Left lung (tissue), 4 donors: ENCODE measurements at regions not wholly inside any gene's neighbourhood (a gene's known extent, or its start where the extent isn't known, plus 50 kb on each side); places are given as distances from the start of the nearest gene placed in this dataset.

Experiments
- ATAC-seq: fragments of 200-7000 bp; cut with Tn5 transposase; one replicate; pipeline ENCODE4 v1.9.1; 2020; ENCODE audit warnings: moderate library complexity
- DNase-seq, 4 donors: peaks; one replicate each; pipeline ENCODE4 v3.0.0-alpha.2; 2013 to 2020
- H3K27ac ChIP-seq, 2 donors: fragments of 200-600 bp; sonication (generic) in 1 of 2; one replicate each; pipeline versions ENCODE4 v1.5.0 to v1.8.0; 2020 to 2021
- H3K27me3 ChIP-seq, 2 donors: fragments of 200-600 bp; sonication (generic) in 1 of 2; one replicate each; pipeline versions ENCODE4 v1.5.0 to v1.8.0; 2020 to 2021
- H3K36me3 ChIP-seq, 2 donors: fragments of 200-600 bp; sonication (generic) in 1 of 2; one replicate each; pipeline versions ENCODE4 v1.5.0 to v1.8.0; 2020 to 2021
- H3K4me1 ChIP-seq, 2 donors: fragments of 200-600 bp; one replicate each; pipeline ENCODE4 v1.8.0; 2021
- H3K4me3 ChIP-seq, 2 donors: fragments of 200-600 bp; sonication (generic) in 1 of 2; one replicate each; pipeline versions ENCODE4 v1.5.0 to v1.8.0; 2020 to 2021; ENCODE audit warnings: mild to moderate bottlenecking in 1 of 2
- H3K9me3 ChIP-seq, 2 donors: fragments of 200-600 bp; sonication (generic) in 1 of 2; one replicate each; pipeline versions ENCODE4 v1.5.0 to v1.8.0; 2020 to 2021
- intact Hi-C, 2 donors: fragments of 100-400 bp; cut with DNase I; formaldehyde crosslinking; loops; one replicate each; pipeline versions ENCODE4 v1.11.2 to v1.14.2; 2022
- TF ChIP-seq, protein P1 (sequence below), 2 donors: fragments of 200-600 bp; sonication (generic) in 1 of 2; IDR thresholded peaks; one replicate each; pipeline versions ENCODE4 v1.5.0 to v1.8.0; 2021; ENCODE audit warnings: antibody characterized with exemption in 2 of 2
- donor health status: DM: no; HTN: yes; CAD: no.
- donor health status: DM: no; HTN: no; CAD: no.

DNA sequence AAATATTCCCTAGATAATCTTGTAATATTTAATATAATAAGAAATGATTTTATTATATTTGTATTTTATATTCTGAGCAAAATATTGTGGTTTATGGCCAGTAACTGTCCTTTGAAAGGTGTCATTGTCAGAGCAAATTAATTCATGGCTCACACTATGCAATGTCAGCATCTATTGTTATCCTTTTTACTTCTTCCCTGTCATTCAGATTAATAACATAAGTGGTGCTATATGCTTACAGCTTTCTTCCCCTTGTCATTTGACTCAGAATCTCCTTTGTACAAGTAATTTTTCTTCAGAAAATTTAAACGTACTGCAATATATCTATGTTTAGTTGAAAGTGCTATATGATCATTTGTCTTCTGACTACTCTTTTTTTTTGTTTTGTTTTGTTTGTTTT lies 1738.2 kb upstream of the MIR17HG start:
- H3K9me3 ChIP-seq, result peaks cover 0 to 9% of the 10 kb centered on the region in 2 donors
- no peaks in the 10 kb centered on the region for H3K4me1 ChIP-seq
- ATAC-seq (no peak), DNase-seq (no peak)
- H3K27me3 ChIP-seq, result no peaks in the 10 kb centered on the region
- TF ChIP-seq, protein P1, sequence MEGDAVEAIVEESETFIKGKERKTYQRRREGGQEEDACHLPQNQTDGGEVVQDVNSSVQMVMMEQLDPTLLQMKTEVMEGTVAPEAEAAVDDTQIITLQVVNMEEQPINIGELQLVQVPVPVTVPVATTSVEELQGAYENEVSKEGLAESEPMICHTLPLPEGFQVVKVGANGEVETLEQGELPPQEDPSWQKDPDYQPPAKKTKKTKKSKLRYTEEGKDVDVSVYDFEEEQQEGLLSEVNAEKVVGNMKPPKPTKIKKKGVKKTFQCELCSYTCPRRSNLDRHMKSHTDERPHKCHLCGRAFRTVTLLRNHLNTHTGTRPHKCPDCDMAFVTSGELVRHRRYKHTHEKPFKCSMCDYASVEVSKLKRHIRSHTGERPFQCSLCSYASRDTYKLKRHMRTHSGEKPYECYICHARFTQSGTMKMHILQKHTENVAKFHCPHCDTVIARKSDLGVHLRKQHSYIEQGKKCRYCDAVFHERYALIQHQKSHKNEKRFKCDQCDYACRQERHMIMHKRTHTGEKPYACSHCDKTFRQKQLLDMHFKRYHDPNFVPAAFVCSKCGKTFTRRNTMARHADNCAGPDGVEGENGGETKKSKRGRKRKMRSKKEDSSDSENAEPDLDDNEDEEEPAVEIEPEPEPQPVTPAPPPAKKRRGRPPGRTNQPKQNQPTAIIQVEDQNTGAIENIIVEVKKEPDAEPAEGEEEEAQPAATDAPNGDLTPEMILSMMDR (IDR thresholded peaks at IDR 0.05), result no peak
- H3K4me3 ChIP-seq, result no peak overlapping the region
- H3K36me3 ChIP-seq, result no peaks in the 10 kb centered on the region
- intact Hi-C loops, result no loop called here
- no peak overlapping the region for H3K27ac ChIP-seq

DNA sequence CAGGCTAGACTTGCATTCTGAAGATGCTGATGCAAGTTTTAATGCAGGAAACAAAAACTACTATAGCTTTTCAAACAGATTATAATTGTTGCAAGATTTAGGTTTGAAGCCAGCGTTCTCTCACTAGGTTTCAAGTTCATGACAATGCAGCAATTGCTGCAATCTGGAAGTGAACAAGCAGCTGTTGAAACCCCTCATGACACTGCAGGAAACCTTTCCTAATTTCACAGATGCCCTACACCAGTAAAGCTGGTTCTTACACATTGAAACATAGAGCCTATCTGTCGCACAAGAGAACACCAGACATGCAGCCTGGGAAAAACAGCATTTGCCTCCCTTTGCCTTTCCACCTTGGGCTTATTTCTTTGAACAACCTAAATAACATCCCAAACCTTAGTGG lies 1737.2 kb upstream of the MIR17HG start:
- no peak for DNase-seq
- TF ChIP-seq, protein P1 (IDR thresholded peaks at IDR 0.05), result no peak
- peaks cover 0 to 9% of the 10 kb centered on the region in 2 donors for H3K9me3 ChIP-seq
- no peak overlapping the region for H3K27ac ChIP-seq
- H3K4me1 ChIP-seq, result no peaks in the 10 kb centered on the region
- no peak for ATAC-seq
- H3K27me3 ChIP-seq, result no peaks in the 10 kb centered on the region
- intact Hi-C loops, result no loop called here
- H3K36me3 ChIP-seq, result no peaks in the 10 kb centered on the region
- no peak overlapping the region for H3K4me3 ChIP-seq

DNA sequence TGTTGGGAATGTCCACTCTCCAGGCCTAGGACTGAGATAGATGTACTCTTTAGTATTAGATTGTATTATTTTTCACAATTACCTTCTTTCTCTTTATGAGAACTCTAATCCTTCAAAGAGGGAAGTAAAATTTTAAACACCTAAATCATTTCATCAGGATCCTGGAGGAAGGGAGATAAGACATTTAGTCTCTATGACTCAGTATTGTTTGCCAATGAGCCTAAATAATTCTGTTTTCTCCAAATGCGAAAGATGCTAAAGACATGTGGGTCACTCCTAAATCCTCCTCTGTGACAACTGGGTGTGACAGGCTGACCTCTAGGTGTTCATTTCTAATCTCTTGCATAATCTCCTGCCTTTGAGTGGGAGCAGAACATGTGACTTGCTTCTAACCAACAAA lies 1736.6 kb upstream of the MIR17HG start:
- Histone ChIP-seq H3K36me3 (no peaks in the 10 kb centered on the region), H3K27me3 (no peaks in the 10 kb centered on the region), H3K4me3 (no peak overlapping the region), H3K27ac (no peak overlapping the region), H3K4me1 (no peaks in the 10 kb centered on the region), H3K9me3 (peaks cover 0 to 9% of the 10 kb centered on the region in 2 donors)
- DNase-seq, result no peak
- intact Hi-C loops, result no loop called here
- TF ChIP-seq, protein P1 (IDR thresholded peaks at IDR 0.05), result no peak
- no peak for ATAC-seq

DNA sequence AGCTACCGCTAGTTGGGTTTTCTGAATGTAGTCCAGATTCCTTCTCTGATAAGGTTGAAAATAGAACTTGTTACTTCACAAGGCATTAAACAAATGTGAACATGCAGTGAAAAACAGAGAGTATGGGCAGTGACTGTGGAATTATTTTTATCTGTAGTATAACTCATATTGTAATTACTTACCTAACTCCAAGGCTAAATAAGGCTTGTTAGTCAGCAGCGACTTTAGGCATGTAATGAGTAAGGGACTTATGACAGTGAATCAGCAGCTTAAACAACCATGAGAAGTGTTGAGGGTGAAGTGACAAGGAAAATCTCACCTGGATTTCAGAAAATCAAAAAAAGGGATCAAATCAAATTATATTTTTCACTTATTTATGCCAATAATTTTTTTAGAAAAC lies 1719.5 kb upstream of the MIR17HG start:
- intact Hi-C loops, result no loop called here
- no peaks in the 10 kb centered on the region for H3K36me3 ChIP-seq
- DNase-seq (no peak), ATAC-seq (no peak)
- H3K27ac ChIP-seq, result no peak overlapping the region
- no peaks in the 10 kb centered on the region for H3K27me3 ChIP-seq
- TF ChIP-seq, protein P1 (IDR thresholded peaks at IDR 0.05), result no peak
- H3K4me3 ChIP-seq, result no peak overlapping the region
- peaks cover 0 to 5% of the 10 kb centered on the region in 2 donors for H3K9me3 ChIP-seq
- no peaks in the 10 kb centered on the region for H3K4me1 ChIP-seq

DNA sequence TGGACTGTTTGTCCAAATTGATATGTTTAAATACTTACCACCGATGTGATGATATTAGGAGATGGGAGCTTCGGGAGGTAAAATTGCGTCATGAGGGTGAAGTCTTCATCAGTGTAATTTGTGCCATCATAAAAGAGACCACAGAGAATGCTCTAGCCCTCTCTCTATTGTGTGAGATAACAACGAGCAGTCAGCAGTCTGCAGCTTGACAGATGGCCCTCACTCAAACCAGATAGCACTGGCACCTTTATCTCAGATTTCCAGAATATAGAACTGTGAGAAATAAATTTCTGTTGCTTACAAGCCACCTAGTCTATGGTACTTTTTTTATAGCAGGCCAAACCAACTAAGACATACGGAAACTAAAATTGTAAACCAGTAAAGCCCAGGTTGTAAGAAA lies 1718.9 kb upstream of the MIR17HG start:
- Histone ChIP-seq H3K4me1 (no peaks in the 10 kb centered on the region), H3K27me3 (no peaks in the 10 kb centered on the region), H3K36me3 (no peaks in the 10 kb centered on the region), H3K9me3 (peaks cover 0 to 5% of the 10 kb centered on the region in 2 donors), H3K27ac (no peak overlapping the region), H3K4me3 (no peak overlapping the region)
- no peak for DNase-seq
- ATAC-seq, result no peak
- TF ChIP-seq, protein P1 (IDR thresholded peaks at IDR 0.05), result no peak
- intact Hi-C loops, result no loop called here
